OCI-LY1 (cell line): ENCODE measurements at regions not wholly inside any gene's neighbourhood (a gene's known extent, or its start where the extent isn't known, plus 50 kb on each side); places are given as distances from the start of the nearest gene placed in this dataset.

Experiments
- CTCF ChIP-seq: fragments of 200-600 bp; sonication (generic), shearing (Covaris generic); IDR thresholded peaks from 2 replicates; pipeline ENCODE4 v1.5.1; 2017; ENCODE audit warnings: mild to moderate bottlenecking, antibody characterized with exemption, low read length, moderate library complexity, mixed read lengths
- EZH2 ChIP-seq: fragments of 200-600 bp; sonication (generic), shearing (Covaris generic); IDR thresholded peaks from 2 replicates; pipeline ENCODE4 v1.8.0; 2017; ENCODE audit warnings: borderline replicate concordance, mixed run types, mild to moderate bottlenecking, antibody characterized with exemption, low read length, moderate library complexity, mixed read lengths

GRCh38 chr12:130016194-130016593 is 112.4 kb upstream of the TMEM132D start:
- TF ChIP-seq CTCF = no peak
- TF ChIP-seq EZH2 = no peak
